ENCODE measurements at regions not wholly inside any gene's neighbourhood (a gene's known extent, or its start where the extent isn't known, plus 50 kb on each side); places are given as distances from the start of the nearest gene placed in this dataset.

DNA sequence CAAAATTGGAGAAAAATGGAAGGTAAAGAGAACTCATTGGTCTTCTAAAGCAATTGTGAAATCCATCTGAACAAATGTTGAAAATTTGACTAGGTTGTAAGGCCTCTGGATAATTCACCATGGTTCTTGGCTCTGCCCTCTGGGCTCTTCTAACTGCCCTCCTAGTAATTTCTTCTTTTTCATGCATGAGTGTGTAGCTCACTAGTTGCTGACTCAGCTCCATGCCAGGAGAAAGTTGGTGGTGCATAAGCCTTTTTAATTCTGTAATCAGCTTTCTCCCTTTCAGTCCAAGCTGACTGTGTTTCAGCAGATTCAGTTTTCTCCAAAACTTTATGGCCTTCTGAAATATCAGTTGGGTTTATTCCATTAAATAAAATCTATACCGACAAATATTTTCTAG, 877.8 kb upstream of the ATXN7L3B start:
- TF ChIP-seq, protein P1, sequence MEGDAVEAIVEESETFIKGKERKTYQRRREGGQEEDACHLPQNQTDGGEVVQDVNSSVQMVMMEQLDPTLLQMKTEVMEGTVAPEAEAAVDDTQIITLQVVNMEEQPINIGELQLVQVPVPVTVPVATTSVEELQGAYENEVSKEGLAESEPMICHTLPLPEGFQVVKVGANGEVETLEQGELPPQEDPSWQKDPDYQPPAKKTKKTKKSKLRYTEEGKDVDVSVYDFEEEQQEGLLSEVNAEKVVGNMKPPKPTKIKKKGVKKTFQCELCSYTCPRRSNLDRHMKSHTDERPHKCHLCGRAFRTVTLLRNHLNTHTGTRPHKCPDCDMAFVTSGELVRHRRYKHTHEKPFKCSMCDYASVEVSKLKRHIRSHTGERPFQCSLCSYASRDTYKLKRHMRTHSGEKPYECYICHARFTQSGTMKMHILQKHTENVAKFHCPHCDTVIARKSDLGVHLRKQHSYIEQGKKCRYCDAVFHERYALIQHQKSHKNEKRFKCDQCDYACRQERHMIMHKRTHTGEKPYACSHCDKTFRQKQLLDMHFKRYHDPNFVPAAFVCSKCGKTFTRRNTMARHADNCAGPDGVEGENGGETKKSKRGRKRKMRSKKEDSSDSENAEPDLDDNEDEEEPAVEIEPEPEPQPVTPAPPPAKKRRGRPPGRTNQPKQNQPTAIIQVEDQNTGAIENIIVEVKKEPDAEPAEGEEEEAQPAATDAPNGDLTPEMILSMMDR (IDR thresholded peaks at IDR 0.05), result no peak
- no peak for TF ChIP-seq POLR2A (IDR thresholded peaks at IDR 0.05)
